Colonic mucosa (tissue), 4 donors: ENCODE measurements at regions not wholly inside any gene's neighbourhood (a gene's known extent, or its start where the extent isn't known, plus 50 kb on each side); places are given as distances from the start of the nearest gene placed in this dataset.

Experiments
- DNase-seq: peaks from one replicate; pipeline ENCODE4 v3.0.0-alpha.2; 2020
- H3K27ac ChIP-seq: fragments of 200-600 bp; one replicate; pipeline ENCODE4 v1.8.0; 2021
- H3K27me3 ChIP-seq: fragments of 200-600 bp; one replicate; pipeline ENCODE4 v1.8.0; 2021
- H3K36me3 ChIP-seq: fragments of 200-600 bp; one replicate; pipeline ENCODE4 v1.8.0; 2021
- H3K4me1 ChIP-seq: fragments of 200-600 bp; one replicate; pipeline ENCODE4 v1.8.0; 2021; ENCODE audit warnings: mild to moderate bottlenecking
- H3K4me3 ChIP-seq: fragments of 200-600 bp; one replicate; pipeline ENCODE4 v1.8.0; 2021
- H3K9ac ChIP-seq, 2 donors: one replicate each; pipeline ENCODE4 v1.7.0; 2013; ENCODE audit warnings: control low read depth in 2 of 2, low read depth in 2 of 2, low read length in 2 of 2
- H3K9me3 ChIP-seq: fragments of 200-600 bp; one replicate; pipeline ENCODE4 v1.8.0; 2021
- CTCF ChIP-seq: fragments of 200-600 bp; IDR thresholded peaks from one replicate; pipeline ENCODE4 v1.8.0; 2022; ENCODE audit warnings: antibody characterized with exemption, mild to moderate bottlenecking
- intact Hi-C: fragments of 100-400 bp; cut with DNase I; formaldehyde crosslinking; loops from one replicate; pipeline ENCODE4 v1.14.1; 2022
- donor health status: healthy.
- donor health status: DM: no; HTN: no; CAD: no.
- donor health status: DM: no; HTN: no; CAD: no.

- intact Hi-C loops, result no loop called here
- no peaks in the 10 kb centered on the region for H3K9me3 ChIP-seq
- no peak for DNase-seq
- no peak overlapping the region for H3K4me3 ChIP-seq
- H3K4me1 ChIP-seq, result no peaks in the 10 kb centered on the region
- no peak for TF ChIP-seq CTCF
- no peak overlapping the region for H3K9ac ChIP-seq
- H3K36me3 ChIP-seq, result no peaks in the 10 kb centered on the region
- no peak overlapping the region for H3K27ac ChIP-seq
- H3K27me3 ChIP-seq, result no peaks in the 10 kb centered on the region
Observed at GRCh38 chr6:71103130-71103529, 146.3 kb upstream of the B3GAT2 start.

- Histone ChIP-seq H3K27me3 (no peaks in the 10 kb centered on the region), H3K4me3 (no peak overlapping the region), H3K36me3 (no peaks in the 10 kb centered on the region), H3K27ac (no peak overlapping the region), H3K9me3 (no peaks in the 10 kb centered on the region), H3K4me1 (no peaks in the 10 kb centered on the region), H3K9ac (no peak overlapping the region)
- intact Hi-C loops, result no loop called here
- TF ChIP-seq CTCF, result no peak
- DNase-seq, result no peak
Observed at GRCh38 chr6:71103641-71104040, 146.8 kb upstream of the B3GAT2 start.

GRCh38 chr6:71106276-71106675 is 149.4 kb upstream of the B3GAT2 start:
- Histone ChIP-seq H3K9me3 (no peaks in the 10 kb centered on the region), H3K4me3 (no peak overlapping the region), H3K27me3 (no peaks in the 10 kb centered on the region), H3K4me1 (no peaks in the 10 kb centered on the region), H3K36me3 (no peaks in the 10 kb centered on the region), H3K9ac (no peak overlapping the region), H3K27ac (no peak overlapping the region)
- intact Hi-C loops, result no loop called here
- DNase-seq, result no peak
- TF ChIP-seq CTCF, result no peak

- H3K27me3 ChIP-seq, result no peaks in the 10 kb centered on the region
- TF ChIP-seq CTCF, result no peak
- no peak overlapping the region for H3K9ac ChIP-seq
- H3K4me1 ChIP-seq, result no peaks in the 10 kb centered on the region
- no peak for DNase-seq
- no peak overlapping the region for H3K27ac ChIP-seq
- intact Hi-C loops, result no loop called here
- H3K4me3 ChIP-seq, result no peak overlapping the region
- H3K36me3 ChIP-seq, result no peaks in the 10 kb centered on the region
- H3K9me3 ChIP-seq, result no peaks in the 10 kb centered on the region
Observed at GRCh38 chr6:71107911-71108420, 151.1 kb upstream of the B3GAT2 start.

GRCh38 chr6:71114544-71114943 is 157.7 kb upstream of the B3GAT2 start:
- intact Hi-C loops, result no loop called here
- Histone ChIP-seq H3K27me3 (no peaks in the 10 kb centered on the region), H3K36me3 (no peaks in the 10 kb centered on the region), H3K4me1 (no peaks in the 10 kb centered on the region), H3K27ac (no peak overlapping the region), H3K4me3 (no peak overlapping the region), H3K9me3 (no peaks in the 10 kb centered on the region), H3K9ac (no peak overlapping the region)
- TF ChIP-seq CTCF, result no peak
- DNase-seq, result no peak

GRCh38 chr6:71114986-71115385 is 158.1 kb upstream of the B3GAT2 start:
- Histone ChIP-seq H3K4me1 (no peaks in the 10 kb centered on the region), H3K4me3 (no peak overlapping the region), H3K36me3 (no peaks in the 10 kb centered on the region), H3K9ac (no peak overlapping the region), H3K9me3 (no peaks in the 10 kb centered on the region), H3K27ac (no peak overlapping the region), H3K27me3 (no peaks in the 10 kb centered on the region)
- intact Hi-C loops, result no loop called here
- TF ChIP-seq CTCF, result no peak
- DNase-seq, result no peak
